DMS153 (cell line): ENCODE measurements at regions not wholly inside any gene's neighbourhood (a gene's known extent, or its start where the extent isn't known, plus 50 kb on each side); places are given as distances from the start of the nearest gene placed in this dataset.

ENCODE experiments used
- DNase-seq: peaks from one replicate; lab custom pipeline; 2025; lab: John Stamatoyannopoulos, UW

GRCh38 chr3:135740211-135740610, 225.3 kb upstream of the PPP2R3A start:
- no peak for DNase-seq

GRCh38 chr3:135740751-135741150, 224.8 kb upstream of the PPP2R3A start:
- DNase-seq, result no peak

GRCh38 chr3:135751991-135752390, 213.5 kb upstream of the PPP2R3A start:
- DNase-seq, result no peak

GRCh38 chr3:135752851-135753250, 212.7 kb upstream of the PPP2R3A start:
- DNase-seq, result no peak

GRCh38 chr3:135753506-135753905, 212.0 kb upstream of the PPP2R3A start:
- DNase-seq, result no peak

- no peak for DNase-seq
These were observed 210.0 kb upstream of the PPP2R3A start for GRCh38 chr3:135755330-135756105.

GRCh38 chr3:135756106-135756668, 209.3 kb upstream of the PPP2R3A start:
- DNase-seq, result no peak

- no peak for DNase-seq
These were observed 208.1 kb upstream of the PPP2R3A start for GRCh38 chr3:135757421-135757820.

GRCh38 chr3:135758961-135759360, 206.6 kb upstream of the PPP2R3A start:
- DNase-seq, result no peak

- DNase-seq, result no peak
These were observed 205.9 kb upstream of the PPP2R3A start for GRCh38 chr3:135759651-135760050.

- DNase-seq, result no peak
These were observed 204.9 kb upstream of the PPP2R3A start for GRCh38 chr3:135760581-135760980.

- DNase-seq, result no peak
These were observed 203.2 kb upstream of the PPP2R3A start for GRCh38 chr3:135762188-135762856.

- no peak for DNase-seq
These were observed 199.4 kb upstream of the PPP2R3A start for GRCh38 chr3:135766115-135766514.

GRCh38 chr3:135771760-135772159, 193.8 kb upstream of the PPP2R3A start:
- DNase-seq, result no peak

- DNase-seq, result no peak
These were observed 186.5 kb upstream of the PPP2R3A start for GRCh38 chr3:135779024-135779423.

GRCh38 chr3:135779590-135780235, 185.8 kb upstream of the PPP2R3A start:
- DNase-seq, result no peak

- DNase-seq, result no peak
These were observed 184.3 kb upstream of the PPP2R3A start for GRCh38 chr3:135781026-135781815.

GRCh38 chr3:135784557-135784956, 181.0 kb upstream of the PPP2R3A start:
- DNase-seq, result no peak

GRCh38 chr3:135788146-135788545, 177.4 kb upstream of the PPP2R3A start:
- no peak for DNase-seq

- no peak for DNase-seq
These were observed 176.6 kb upstream of the PPP2R3A start for GRCh38 chr3:135788978-135789377.

- DNase-seq, result no peak
These were observed 173.4 kb upstream of the PPP2R3A start for GRCh38 chr3:135792174-135792573.
